DND-41 (cell line): ENCODE measurements at regions not wholly inside any gene's neighbourhood (a gene's known extent, or its start where the extent isn't known, plus 50 kb on each side); places are given as distances from the start of the nearest gene placed in this dataset.

Experiments used
- ATAC-seq: fragments of 200-7000 bp; cut with Tn5 transposase; 3 replicates; pipeline ENCODE4 v1.9.1; 2021; ENCODE audit warnings: low read depth; ENCODE audit not compliant: insufficient read depth
- DNase-seq: peaks from one replicate; pipeline ENCODE4 v3.0.0-alpha.2; 2020
- H2AFZ ChIP-seq: 2 replicates; pipeline ENCODE4 v1.6.0; 2012; ENCODE audit warnings: low read depth, low read length
- H3K27ac ChIP-seq: 2 replicates; pipeline ENCODE4 v1.5.1; 2012; ENCODE audit warnings: low read length, inconsistent platforms
- H3K27me3 ChIP-seq: fragments of 200-600 bp; sonication (generic); 2 replicates; pipeline ENCODE4 v1.6.0; 2012; ENCODE audit warnings: low read length, mild to moderate bottlenecking, inconsistent platforms; ENCODE audit not compliant: insufficient read depth, poor library complexity
- H3K36me3 ChIP-seq: 2 replicates; pipeline ENCODE4 v1.5.1; 2012; ENCODE audit warnings: low read length, inconsistent platforms; ENCODE audit not compliant: insufficient read depth
- H3K4me1 ChIP-seq: 2 replicates; pipeline ENCODE4 v1.5.1; 2012; ENCODE audit warnings: mild to moderate bottlenecking, low read length; ENCODE audit not compliant: insufficient read depth
- H3K4me2 ChIP-seq: 2 replicates; pipeline ENCODE4 v1.6.0; 2012; ENCODE audit warnings: mild to moderate bottlenecking, moderate library complexity, low read length, inconsistent platforms; ENCODE audit not compliant: insufficient read depth
- H3K4me3 ChIP-seq, 2 experiments: fragments of 200-600 bp in 1 of 2; shearing (Covaris generic) in 1 of 2; 2 replicates each; pipeline ENCODE4 v1.5.1; 2012 to 2016; ENCODE audit warnings: inconsistent platforms in 2 of 2, low read length in 2 of 2, mild to moderate bottlenecking in 2 of 2, low read depth in 1 of 2, moderate library complexity in 1 of 2
- H3K79me2 ChIP-seq: 2 replicates; pipeline ENCODE4 v1.6.0; 2012; ENCODE audit warnings: low read length, inconsistent platforms; ENCODE audit not compliant: insufficient read depth
- H3K9ac ChIP-seq: 2 replicates; pipeline ENCODE4 v1.6.0; 2012; ENCODE audit warnings: low read depth, mild to moderate bottlenecking, inconsistent platforms, low read length, moderate library complexity
- H3K9me3 ChIP-seq: 2 replicates; pipeline ENCODE4 v1.5.1; 2012; ENCODE audit warnings: low read length, moderate library complexity, mild to moderate bottlenecking, inconsistent platforms; ENCODE audit not compliant: insufficient read depth, severe bottlenecking
- H4K20me1 ChIP-seq: 2 replicates; pipeline ENCODE4 v1.6.0; 2012; ENCODE audit warnings: low read length; ENCODE audit not compliant: insufficient read depth
- CTCF ChIP-seq: IDR thresholded peaks from 2 replicates; pipeline ENCODE4 v1.5.1; 2012; ENCODE audit warnings: borderline replicate concordance, low read length, moderate library complexity, mild to moderate bottlenecking; ENCODE audit not compliant: poor library complexity, severe bottlenecking; ENCODE audit errors: extremely low read depth
- EZH2 ChIP-seq: IDR thresholded peaks from 3 replicates; pipeline ENCODE4 v1.6.1; 2012; ENCODE audit warnings: borderline replicate concordance, low read depth, mild to moderate bottlenecking, moderate library complexity, low read length, inconsistent platforms; ENCODE audit not compliant: severe bottlenecking

- peak overlapping the region; percentile 36; the same call in 1 of the 2 replicates for H2AFZ ChIP-seq
- peak; percentile 79 for ATAC-seq
- H3K4me3 ChIP-seq = no peak overlapping the region
- peak; percentile 39 for DNase-seq
- no peaks in the 10 kb centered on the region for H3K36me3 ChIP-seq
- no peaks in the 10 kb centered on the region for H4K20me1 ChIP-seq
- no peak overlapping the region for H3K9ac ChIP-seq
- no peak overlapping the region for H3K4me2 ChIP-seq
- peak overlapping the region; percentile 56 for H3K27ac ChIP-seq
- TF ChIP-seq EZH2 = no peak
- TF ChIP-seq CTCF = peak; percentile 69
- H3K79me2 ChIP-seq = no peaks in the 10 kb centered on the region
- no peaks in the 10 kb centered on the region for H3K9me3 ChIP-seq
- H3K4me1 ChIP-seq = peaks cover 24% of the 10 kb centered on the region
- H3K27me3 ChIP-seq = no peaks in the 10 kb centered on the region
Observed at GRCh38 chrX:134144231-134144630, 92.8 kb upstream of the CCDC160 start.

- H3K4me2 ChIP-seq = no peak overlapping the region
- peak overlapping the region; percentile 26; the same call in 1 of the 2 replicates for H2AFZ ChIP-seq
- no peaks in the 10 kb centered on the region for H3K9me3 ChIP-seq
- H4K20me1 ChIP-seq = no peaks in the 10 kb centered on the region
- peak overlapping the region; percentile 40; the same call in 1 of the 2 replicates for H3K27ac ChIP-seq
- H3K27me3 ChIP-seq = no peaks in the 10 kb centered on the region
- H3K9ac ChIP-seq = no peak overlapping the region
- H3K36me3 ChIP-seq = no peaks in the 10 kb centered on the region
- peaks cover 24% of the 10 kb centered on the region for H3K4me1 ChIP-seq
- H3K4me3 ChIP-seq = no peak overlapping the region
- ATAC-seq = no peak
- TF ChIP-seq CTCF (no peak), EZH2 (no peak)
- no peak for DNase-seq
- H3K79me2 ChIP-seq = no peaks in the 10 kb centered on the region
Observed at GRCh38 chrX:134146493-134146892, 90.5 kb upstream of the CCDC160 start.

- Histone ChIP-seq H3K27me3 (no peaks in the 10 kb centered on the region), H3K4me2 (peak overlapping the region; percentile 62), H3K9me3 (no peaks in the 10 kb centered on the region), H3K27ac (peak overlapping the region; percentile 79), H3K4me3 (peak overlapping the region in 1 of 2 experiments; percentile 43; a peak in 2 of 4 replicates), H2AFZ (peak overlapping the region; percentile 69), H3K9ac (peak overlapping the region; percentile 43), H3K4me1 (peaks cover 24% of the 10 kb centered on the region), H3K36me3 (no peaks in the 10 kb centered on the region), H3K79me2 (no peaks in the 10 kb centered on the region), H4K20me1 (no peaks in the 10 kb centered on the region)
- ATAC-seq (no peak; the same call in 1 of the 3 replicates), DNase-seq (no peak)
- TF ChIP-seq EZH2 = no peak
- TF ChIP-seq CTCF = no peak
Observed at GRCh38 chrX:134148172-134148692, 88.8 kb upstream of the CCDC160 start.
